ENCODE measurements at regions not wholly inside any gene's neighbourhood (a gene's known extent, or its start where the extent isn't known, plus 50 kb on each side); places are given as distances from the start of the nearest gene placed in this dataset.
A peak's percentile ranks its signal among the peaks of the same experiment; 100 is the strongest.

GRCh38 chr18:56224669-56225561, 413.5 kb downstream of the TXNL1 start:
- DNase-seq, result no peak

DNA sequence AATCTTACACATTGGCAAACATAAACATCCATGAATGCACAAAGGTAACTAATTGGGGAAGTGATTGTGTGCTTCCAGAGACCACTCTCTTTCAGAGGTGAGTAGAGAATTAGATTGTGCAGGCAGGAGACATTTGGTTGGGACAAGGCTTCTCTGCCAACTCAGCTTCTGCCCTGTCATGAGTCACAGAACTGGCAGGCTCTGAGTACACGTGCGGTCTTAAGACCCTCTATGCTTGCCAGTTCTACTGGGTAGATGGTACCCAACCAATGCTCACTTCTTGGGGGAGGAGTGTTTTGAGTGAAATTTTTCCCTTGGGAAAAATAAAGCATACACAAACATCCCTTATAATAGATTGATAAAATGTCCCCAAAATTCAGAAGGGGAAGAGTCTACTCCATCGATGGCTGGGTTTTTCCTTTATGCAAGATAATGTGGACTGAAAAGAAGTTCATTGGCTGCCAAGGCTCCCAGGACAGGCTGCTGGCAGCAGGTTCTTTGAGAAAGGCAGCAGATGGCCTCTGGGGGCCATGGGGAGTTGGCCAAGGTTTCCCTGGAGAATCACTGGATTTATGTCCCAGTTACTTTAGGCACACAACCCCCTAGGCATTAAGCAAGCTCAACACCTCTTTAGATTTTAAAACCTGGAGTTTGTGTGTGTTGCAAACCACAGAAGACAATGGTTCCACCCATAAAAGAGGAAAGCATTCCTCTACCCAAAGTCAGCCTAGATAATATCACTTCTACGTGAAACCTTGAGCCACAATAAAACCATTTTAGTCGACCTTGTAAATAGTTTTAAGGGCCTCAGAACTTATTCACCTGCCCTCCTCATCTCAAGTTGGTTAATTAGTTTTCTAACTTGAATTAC, 417.0 kb downstream of the TXNL1 start:
- peak in 2 of 51 donors; percentile 2 to 9 for DNase-seq

- no peak for DNase-seq
Observed at GRCh38 chr18:56217406-56217805, 421.0 kb downstream of the TXNL1 start.

DNA sequence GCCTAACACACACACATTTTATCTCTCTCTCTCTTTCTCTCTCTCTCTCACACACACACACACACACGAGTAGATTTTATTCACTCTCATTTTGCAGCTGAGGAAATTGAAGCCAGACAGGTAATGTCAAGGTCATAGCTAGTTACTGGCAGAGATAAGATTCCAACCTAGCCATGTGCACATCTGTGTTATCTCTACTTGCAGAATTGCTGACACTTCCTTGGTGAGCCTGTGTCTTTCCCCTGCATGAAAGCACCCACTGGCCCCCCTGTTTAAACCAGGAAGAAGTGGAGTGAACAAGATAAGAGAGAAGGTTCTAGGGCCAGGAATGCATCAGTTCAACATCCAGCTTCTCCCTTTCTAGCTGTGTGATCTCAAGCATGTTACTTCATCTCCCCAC, 423.7 kb downstream of the TXNL1 start:
- DNase-seq, result no peak

GRCh38 chr18:56210520-56210919, 427.9 kb downstream of the TXNL1 start:
- no peak for DNase-seq

DNA sequence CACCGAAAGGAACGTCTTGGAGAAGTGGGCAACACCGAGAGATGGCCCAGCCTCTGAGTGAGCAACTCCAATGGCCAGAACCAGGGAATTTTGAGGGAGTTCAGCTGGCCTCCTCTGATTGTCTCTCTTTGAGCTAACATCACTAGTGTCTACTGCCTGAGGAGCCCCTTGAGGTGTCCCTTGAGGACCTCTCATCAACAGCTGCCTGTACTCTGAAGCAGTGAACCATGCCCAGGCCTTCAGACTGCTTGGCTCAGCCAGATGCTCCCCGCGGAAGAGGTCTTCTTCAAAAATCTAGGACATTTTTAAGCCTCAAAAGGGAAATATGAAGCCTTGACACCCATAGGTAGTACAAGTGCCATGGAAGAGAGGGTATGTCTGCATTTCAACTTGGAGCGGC, 430.4 kb downstream of the TXNL1 start:
- no peak for DNase-seq

DNA sequence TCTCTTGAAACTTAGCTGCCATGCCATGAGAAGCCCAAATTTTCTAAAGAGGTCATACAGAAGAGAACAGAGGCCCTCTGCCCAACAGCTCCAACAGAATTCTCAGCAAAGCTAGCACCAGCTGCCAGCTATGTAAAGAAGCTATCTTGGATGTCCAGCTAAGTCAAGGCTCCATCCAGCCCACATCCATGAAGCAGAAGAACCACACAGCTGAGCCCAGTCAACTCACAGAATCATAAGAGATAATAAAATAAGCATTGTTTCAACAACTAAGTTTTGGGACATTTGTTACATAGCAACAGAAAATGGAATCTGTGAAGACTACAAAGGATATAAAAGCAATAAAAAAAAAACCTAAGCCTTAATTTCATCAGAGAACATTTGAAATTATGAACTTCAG, 434.3 kb downstream of the TXNL1 start:
- DNase-seq, result no peak

GRCh38 chr18:56202678-56203077, 435.7 kb downstream of the TXNL1 start:
- no peak for DNase-seq

GRCh38 chr18:56200381-56200911, 437.9 kb downstream of the TXNL1 start:
- DNase-seq, result no peak

GRCh38 chr18:56199580-56200330, 438.6 kb downstream of the TXNL1 start:
- no peak for DNase-seq

- DNase-seq, result no peak
Observed at GRCh38 chr18:56197241-56197859, 441.0 kb downstream of the TXNL1 start.

DNA sequence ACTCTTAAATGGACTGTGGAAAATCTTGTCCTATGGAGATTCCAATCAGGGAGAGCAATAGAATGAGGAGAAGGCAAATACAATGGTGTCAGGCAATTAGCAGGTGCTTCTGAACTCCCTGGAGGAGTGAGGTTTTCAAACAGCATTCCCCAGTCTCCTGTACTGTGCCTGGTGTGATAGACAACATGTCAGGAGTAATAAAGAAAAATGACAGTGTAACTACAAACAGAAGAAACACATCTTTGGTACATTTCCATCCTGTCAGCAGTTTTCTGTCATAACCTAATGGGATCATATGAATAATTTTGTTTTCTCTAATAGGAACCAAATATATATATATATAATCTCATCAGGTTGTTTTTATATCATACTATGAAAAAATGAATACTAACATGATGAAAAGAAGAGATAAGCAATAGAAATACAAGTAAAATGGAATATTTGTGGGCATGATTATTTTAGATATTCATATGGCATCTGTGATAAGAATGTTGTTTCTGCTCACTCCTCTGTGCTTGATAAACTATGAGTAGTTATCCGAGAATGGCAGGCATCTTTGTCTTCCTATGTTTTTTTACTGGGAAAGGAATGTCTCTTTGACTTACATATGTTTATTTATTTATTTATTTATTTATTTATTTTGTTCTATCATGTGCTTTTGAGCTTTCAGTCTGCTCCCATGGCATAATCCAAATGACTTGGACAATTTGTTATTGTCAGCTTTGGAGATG, 441.7 kb downstream of the TXNL1 start:
- no peak for DNase-seq

GRCh38 chr18:56191334-56191733, 447.1 kb downstream of the TXNL1 start:
- no peak for DNase-seq

- DNase-seq, result no peak
Observed at GRCh38 chr18:56189615-56190014, 448.8 kb downstream of the TXNL1 start.

GRCh38 chr18:56188529-56189275, 449.7 kb downstream of the TXNL1 start:
- no peak for DNase-seq

GRCh38 chr18:56186319-56186718, 452.1 kb downstream of the TXNL1 start:
- DNase-seq, result no peak

DNA sequence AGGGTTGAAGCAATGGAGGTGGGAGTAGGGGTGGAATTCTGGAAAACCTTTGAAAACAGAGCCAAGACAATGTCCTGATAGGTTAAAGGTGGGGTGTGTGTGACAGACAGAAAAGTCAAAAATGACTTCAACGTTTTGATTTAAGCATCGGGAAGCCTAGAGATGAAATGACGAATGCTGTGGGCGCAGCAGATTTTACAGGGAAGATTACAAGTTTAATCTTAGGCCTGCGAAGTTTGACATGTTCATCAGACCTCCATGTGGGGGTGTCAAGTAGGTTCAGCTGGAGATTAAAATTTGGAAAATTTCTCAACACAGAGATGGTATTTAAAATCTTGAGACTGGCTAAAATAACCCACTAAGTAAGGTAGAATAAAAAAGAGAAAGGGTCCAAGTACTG, 453.3 kb downstream of the TXNL1 start:
- no peak for DNase-seq

DNA sequence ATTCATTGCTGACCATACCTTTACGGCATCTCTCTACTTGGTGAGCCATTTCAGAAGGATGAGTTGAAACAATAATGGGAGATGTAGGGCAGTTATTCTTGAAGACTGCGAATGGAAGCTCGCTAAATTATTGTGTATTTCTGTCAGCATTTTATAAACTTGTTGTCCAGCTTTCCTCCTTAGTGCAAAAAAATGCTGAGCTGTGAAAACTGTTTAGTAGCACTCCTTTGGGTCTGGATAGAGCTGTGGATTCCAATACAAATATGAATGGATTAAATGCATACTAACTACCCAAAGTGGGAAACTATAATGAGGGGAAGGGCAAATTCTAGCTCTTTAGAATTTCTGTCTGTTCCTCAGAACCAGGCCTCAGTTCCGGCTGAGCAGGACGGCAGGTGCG, 461.6 kb downstream of the TXNL1 start:
- DNase-seq, result no peak

- no peak for DNase-seq
Observed at GRCh38 chr18:56175330-56176001, 462.9 kb downstream of the TXNL1 start.

Data from hypothalamus (tissue), 51 donors.